HepG2 (cell line): ENCODE measurements at regions not wholly inside any gene's neighbourhood (a gene's known extent, or its start where the extent isn't known, plus 50 kb on each side); places are given as distances from the start of the nearest gene placed in this dataset.

Experiments
- ATAC-seq: fragments of 200-7000 bp; cut with Tn5 transposase; 3 replicates; pipeline ENCODE4 v1.9.1; 2020; ENCODE audit warnings: mild to moderate bottlenecking, moderate library complexity
- BruUV-seq: library from RNA; stranded (reverse); fragments of 400-500 nt; replicated peaks from 2 replicates; lab custom pipeline; 2021; lab: Mats Ljungman, UMichigan
- CTCF ChIA-PET: fragments of 300-600 bp; formaldehyde crosslinking; extraction: SDS; loops from one replicate; lab custom pipeline; 2021; ENCODE audit warnings: low total read pairs, inconsistent platforms, low intra/inter-chr PET ratio; lab: Yijun Ruan, JAX
- POLR2A ChIA-PET: fragments of 350-600 bp; sonication (Branson Sonifier 250); formaldehyde crosslinking; loops from one replicate; lab custom pipeline; 2020; ENCODE audit warnings: antibody characterized with exemption, inconsistent platforms; lab: Yijun Ruan, JAX
- DNase-seq: peaks from one replicate; pipeline ENCODE4 v3.0.0-alpha.2; 2015; ENCODE audit warnings: low spot score
- FAIRE-seq: peaks from 3 replicates; lab custom pipeline; 2011; peaks lifted over from hg19 to GRCh38; lab: Jason Lieb, UNC
- H2AFZ ChIP-seq: one replicate; pipeline ENCODE4 v1.6.1; 2011; ENCODE audit warnings: low read length, inconsistent platforms
- H3K27ac ChIP-seq: fragments of 300-600 bp; 3 replicates; pipeline ENCODE4 v1.8.0; 2011; ENCODE audit warnings: mixed run types, mild to moderate bottlenecking, mixed read lengths, low read length, inconsistent platforms; ENCODE audit not compliant: insufficient read depth; ENCODE audit errors: extremely low read length
- H3K27me3 ChIP-seq, 2 experiments: fragments of 200-600 bp in 1 of 2; 2 replicates in 1 of 2; 3 replicates in 1 of 2; pipeline versions ENCODE4 v1.6.0 to v1.8.0; 2011; ENCODE audit warnings: low read length in 2 of 2, mild to moderate bottlenecking in 2 of 2, moderate library complexity in 2 of 2, inconsistent platforms in 1 of 2; ENCODE audit not compliant: insufficient read depth in 2 of 2, control insufficient read depth in 1 of 2
- H3K36me3 ChIP-seq, 2 experiments: fragments of 200-600 bp in 1 of 2; replicated peaks in 1 of 2; 2 replicates in 1 of 2; 3 replicates in 1 of 2; pipeline versions ENCODE4 v1.5.1 to v1.8.0; 2011; ENCODE audit warnings: low read length in 2 of 2, inconsistent platforms in 1 of 2; ENCODE audit not compliant: insufficient read depth in 2 of 2, control insufficient read depth in 1 of 2
- H3K4me1 ChIP-seq: 2 replicates; pipeline ENCODE4 v1.5.1; 2012; ENCODE audit warnings: low read length, inconsistent platforms; ENCODE audit not compliant: insufficient read depth
- H3K4me2 ChIP-seq: 2 replicates; pipeline ENCODE4 v1.6.0; 2011; ENCODE audit warnings: low read depth, low read length, inconsistent platforms
- H3K4me3 ChIP-seq, 3 experiments: fragments of 200-600 bp in 1 of 3; sonication (generic), shearing (Covaris generic) in 1 of 3; replicated peaks in 1 of 3; 2 replicates each; pipeline ENCODE4 v1.5.1; 2011 to 2016; ENCODE audit warnings: low read length in 3 of 3, inconsistent platforms in 2 of 3, low read depth in 2 of 3, mild to moderate bottlenecking in 2 of 3, control low read depth in 1 of 3, mixed read lengths in 1 of 3; ENCODE audit not compliant: insufficient read depth in 1 of 3
- H3K79me2 ChIP-seq: one replicate; pipeline ENCODE4 v1.6.1; 2011; ENCODE audit warnings: low read length, inconsistent platforms; ENCODE audit not compliant: insufficient read depth
- H3K9ac ChIP-seq: 2 replicates; pipeline ENCODE4 v1.6.0; 2011; ENCODE audit warnings: mild to moderate bottlenecking, low read depth, low read length, inconsistent platforms; ENCODE audit not compliant: insufficient read depth
- H3K9me3 ChIP-seq: 2 replicates; pipeline ENCODE4 v1.5.1; 2012; ENCODE audit warnings: mild to moderate bottlenecking, low read length
- H4K20me1 ChIP-seq: 2 replicates; pipeline ENCODE4 v1.6.0; 2011; ENCODE audit warnings: inconsistent platforms, mild to moderate bottlenecking, low read length, moderate library complexity; ENCODE audit not compliant: insufficient read depth
- CEBPB ChIP-seq: IDR thresholded peaks from 2 replicates; pipeline ENCODE4 v1.6.1; 2011; ENCODE audit warnings: low read depth, low read length, improper control_type of control experiment, borderline replicate concordance
- CHCHD3 ChIP-seq: sonication (generic); formaldehyde crosslinking; IDR thresholded peaks from 2 replicates; pipeline ENCODE4 v1.8.0; 2022; ENCODE audit warnings: mild to moderate bottlenecking, missing genetic modification reagents, moderate library complexity
- ISL2 ChIP-seq: sonication (generic); formaldehyde crosslinking; IDR thresholded peaks from 2 replicates; pipeline ENCODE4 v1.5.0; 2020; ENCODE audit warnings: missing genetic modification reagents
- POLR2AphosphoS2 ChIP-seq: IDR thresholded peaks from 2 replicates; pipeline ENCODE4 v1.6.1; 2011; ENCODE audit warnings: low read depth, low read length, improper control_type of control experiment
- ZMAT3 ChIP-seq: sonication (generic); formaldehyde crosslinking; conservative IDR thresholded peaks from 2 replicates; pipeline ENCODE4 v1.7.0; 2021; ENCODE audit warnings: missing genetic modification reagents
- ZNF329 ChIP-seq: sonication (generic); formaldehyde crosslinking; IDR thresholded peaks from 2 replicates; pipeline ENCODE4 v1.9.0; 2021; ENCODE audit warnings: low read depth, mild to moderate bottlenecking, missing genetic modification reagents
- ZNF34 ChIP-seq: sonication (generic); formaldehyde crosslinking; IDR thresholded peaks from 2 replicates; pipeline ENCODE4 v1.4.0; 2020; ENCODE audit warnings: mild to moderate bottlenecking, missing genetic modification reagents, borderline replicate concordance
- ZNF501 ChIP-seq: sonication (generic); formaldehyde crosslinking; IDR thresholded peaks from 2 replicates; pipeline ENCODE4 v1.5.1; 2020; ENCODE audit warnings: mild to moderate bottlenecking, moderate library complexity, missing genetic modification reagents
- ZNF766 ChIP-seq: sonication (generic); formaldehyde crosslinking; IDR thresholded peaks from 2 replicates; pipeline ENCODE4 v1.5.0; 2020; ENCODE audit warnings: missing genetic modification reagents, borderline replicate concordance
- WGBS: methylation state at CpG from one replicate; pipeline ENCODE4 v1.1.6; 2017; ENCODE audit warnings: low lambda C conversion rate; 5-methylcytosine and 5-hydroxymethylcytosine counted together
- in situ Hi-C: cut with HindIII; loops from 2 replicates; pipeline ENCODE4 v1.10.0; 2017; ENCODE audit warnings: low pct_unique_long_range_greater_than_20kb; ENCODE audit not compliant: extremely low pct_ligation_motif_present
- intact Hi-C: fragments of 100-400 bp; cut with micrococcal nuclease; formaldehyde crosslinking; loops from one replicate; pipeline ENCODE4 v1.10.0; 2022; ENCODE audit not compliant: unreplicated experiment
- TF ChIP-seq, protein P1 (sequence below): sonication (generic); formaldehyde crosslinking; IDR thresholded peaks from 2 replicates; pipeline ENCODE4 v1.4.0; 2020; ENCODE audit warnings: missing genetic modification reagents, mild to moderate bottlenecking, borderline replicate concordance
- TF ChIP-seq, protein P2 (sequence below), 2 experiments: sonication (generic) in 1 of 2; formaldehyde crosslinking in 1 of 2; IDR thresholded peaks; 2 replicates each; pipeline versions ENCODE4 v1.4.0 to v1.6.1; 2016 to 2020; ENCODE audit warnings: borderline replicate concordance in 1 of 2, low read depth in 1 of 2, mild to moderate bottlenecking in 1 of 2, missing genetic modification reagents in 1 of 2
- TF ChIP-seq, protein P3 (sequence below): sonication (generic); formaldehyde crosslinking; IDR thresholded peaks from 2 replicates; pipeline ENCODE4 v1.5.1; 2020; ENCODE audit warnings: mild to moderate bottlenecking, missing genetic modification reagents, borderline replicate concordance

DNA sequence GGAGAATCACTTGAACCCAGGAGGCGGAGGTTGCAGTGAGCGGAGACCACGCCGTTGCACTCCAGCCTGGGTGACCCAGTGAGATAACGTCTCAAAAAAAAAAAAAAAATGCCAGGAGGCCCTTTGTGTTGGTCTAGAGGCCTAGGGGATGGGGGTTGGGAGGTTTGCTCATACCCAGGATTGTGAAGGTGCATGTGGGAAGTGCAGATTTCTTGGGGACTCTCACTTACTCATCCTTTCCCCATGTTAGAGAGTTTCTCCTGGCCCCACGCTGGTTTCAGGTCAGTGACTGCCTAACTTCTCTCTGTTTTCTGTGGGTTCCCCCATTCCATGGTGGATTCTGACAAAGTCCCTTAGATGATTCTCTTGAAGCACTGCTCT lies 471.5 kb upstream of the CNTNAP2 start:
- in situ Hi-C loops (no loop called here), intact Hi-C loops (no loop called here)
- Histone ChIP-seq H3K9me3 (peaks cover 81% of the 10 kb centered on the region), H3K36me3 (no peaks in the 10 kb centered on the region), H3K27me3 (no peaks in the 10 kb centered on the region), H3K79me2 (no peaks in the 10 kb centered on the region), H3K9ac (no peak overlapping the region), H3K4me2 (no peak overlapping the region), H3K27ac (no peak overlapping the region), H3K4me3 (no peak overlapping the region), H4K20me1 (no peaks in the 10 kb centered on the region), H3K4me1 (no peaks in the 10 kb centered on the region), H2AFZ (no peak overlapping the region)
- ATAC-seq = no peak
- no TSS peak for BruUV-seq
- no peak for DNase-seq
- POLR2A ChIA-PET = no interaction called here
- CTCF ChIA-PET = no interaction called here
- 23% methylated on average over 6 of the region's 6 CpGs for WGBS
- FAIRE-seq = no peak
- TF ChIP-seq POLR2AphosphoS2 (no peak), ZMAT3 (CRISPR knock-in tag) (no peak), CEBPB (no peak), ZNF501 (CRISPR knock-in tag) (no peak), CHCHD3 (CRISPR knock-in tag) (no peak), ZNF766 (CRISPR knock-in tag) (no peak), ISL2 (CRISPR knock-in tag) (no peak), ZNF34 (CRISPR knock-in tag) (no peak), ZNF329 (CRISPR knock-in tag) (no peak)
- TF ChIP-seq, protein P1, sequence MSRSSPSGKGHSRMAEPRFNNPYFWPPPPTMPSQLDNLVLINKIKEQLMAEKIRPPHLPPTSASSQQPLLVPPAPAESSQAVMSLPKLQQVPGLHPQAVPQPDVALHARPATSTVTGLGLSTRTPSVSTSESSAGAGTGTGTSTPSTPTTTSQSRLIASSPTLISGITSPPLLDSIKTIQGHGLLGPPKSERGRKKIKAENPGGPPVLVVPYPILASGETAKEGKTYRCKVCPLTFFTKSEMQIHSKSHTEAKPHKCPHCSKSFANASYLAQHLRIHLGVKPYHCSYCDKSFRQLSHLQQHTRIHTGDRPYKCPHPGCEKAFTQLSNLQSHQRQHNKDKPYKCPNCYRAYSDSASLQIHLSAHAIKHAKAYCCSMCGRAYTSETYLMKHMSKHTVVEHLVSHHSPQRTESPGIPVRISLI = no peak
- TF ChIP-seq, protein P2, sequence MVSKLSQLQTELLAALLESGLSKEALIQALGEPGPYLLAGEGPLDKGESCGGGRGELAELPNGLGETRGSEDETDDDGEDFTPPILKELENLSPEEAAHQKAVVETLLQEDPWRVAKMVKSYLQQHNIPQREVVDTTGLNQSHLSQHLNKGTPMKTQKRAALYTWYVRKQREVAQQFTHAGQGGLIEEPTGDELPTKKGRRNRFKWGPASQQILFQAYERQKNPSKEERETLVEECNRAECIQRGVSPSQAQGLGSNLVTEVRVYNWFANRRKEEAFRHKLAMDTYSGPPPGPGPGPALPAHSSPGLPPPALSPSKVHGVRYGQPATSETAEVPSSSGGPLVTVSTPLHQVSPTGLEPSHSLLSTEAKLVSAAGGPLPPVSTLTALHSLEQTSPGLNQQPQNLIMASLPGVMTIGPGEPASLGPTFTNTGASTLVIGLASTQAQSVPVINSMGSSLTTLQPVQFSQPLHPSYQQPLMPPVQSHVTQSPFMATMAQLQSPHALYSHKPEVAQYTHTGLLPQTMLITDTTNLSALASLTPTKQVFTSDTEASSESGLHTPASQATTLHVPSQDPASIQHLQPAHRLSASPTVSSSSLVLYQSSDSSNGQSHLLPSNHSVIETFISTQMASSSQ (IDR thresholded peaks at IDR 0.05; ENCODE audit: low read depth) = no peak
- TF ChIP-seq, protein P2 (CRISPR knock-in tag; IDR thresholded peaks at IDR 0.05; ENCODE audit: borderline replicate concordance) = no peak
- TF ChIP-seq, protein P3, sequence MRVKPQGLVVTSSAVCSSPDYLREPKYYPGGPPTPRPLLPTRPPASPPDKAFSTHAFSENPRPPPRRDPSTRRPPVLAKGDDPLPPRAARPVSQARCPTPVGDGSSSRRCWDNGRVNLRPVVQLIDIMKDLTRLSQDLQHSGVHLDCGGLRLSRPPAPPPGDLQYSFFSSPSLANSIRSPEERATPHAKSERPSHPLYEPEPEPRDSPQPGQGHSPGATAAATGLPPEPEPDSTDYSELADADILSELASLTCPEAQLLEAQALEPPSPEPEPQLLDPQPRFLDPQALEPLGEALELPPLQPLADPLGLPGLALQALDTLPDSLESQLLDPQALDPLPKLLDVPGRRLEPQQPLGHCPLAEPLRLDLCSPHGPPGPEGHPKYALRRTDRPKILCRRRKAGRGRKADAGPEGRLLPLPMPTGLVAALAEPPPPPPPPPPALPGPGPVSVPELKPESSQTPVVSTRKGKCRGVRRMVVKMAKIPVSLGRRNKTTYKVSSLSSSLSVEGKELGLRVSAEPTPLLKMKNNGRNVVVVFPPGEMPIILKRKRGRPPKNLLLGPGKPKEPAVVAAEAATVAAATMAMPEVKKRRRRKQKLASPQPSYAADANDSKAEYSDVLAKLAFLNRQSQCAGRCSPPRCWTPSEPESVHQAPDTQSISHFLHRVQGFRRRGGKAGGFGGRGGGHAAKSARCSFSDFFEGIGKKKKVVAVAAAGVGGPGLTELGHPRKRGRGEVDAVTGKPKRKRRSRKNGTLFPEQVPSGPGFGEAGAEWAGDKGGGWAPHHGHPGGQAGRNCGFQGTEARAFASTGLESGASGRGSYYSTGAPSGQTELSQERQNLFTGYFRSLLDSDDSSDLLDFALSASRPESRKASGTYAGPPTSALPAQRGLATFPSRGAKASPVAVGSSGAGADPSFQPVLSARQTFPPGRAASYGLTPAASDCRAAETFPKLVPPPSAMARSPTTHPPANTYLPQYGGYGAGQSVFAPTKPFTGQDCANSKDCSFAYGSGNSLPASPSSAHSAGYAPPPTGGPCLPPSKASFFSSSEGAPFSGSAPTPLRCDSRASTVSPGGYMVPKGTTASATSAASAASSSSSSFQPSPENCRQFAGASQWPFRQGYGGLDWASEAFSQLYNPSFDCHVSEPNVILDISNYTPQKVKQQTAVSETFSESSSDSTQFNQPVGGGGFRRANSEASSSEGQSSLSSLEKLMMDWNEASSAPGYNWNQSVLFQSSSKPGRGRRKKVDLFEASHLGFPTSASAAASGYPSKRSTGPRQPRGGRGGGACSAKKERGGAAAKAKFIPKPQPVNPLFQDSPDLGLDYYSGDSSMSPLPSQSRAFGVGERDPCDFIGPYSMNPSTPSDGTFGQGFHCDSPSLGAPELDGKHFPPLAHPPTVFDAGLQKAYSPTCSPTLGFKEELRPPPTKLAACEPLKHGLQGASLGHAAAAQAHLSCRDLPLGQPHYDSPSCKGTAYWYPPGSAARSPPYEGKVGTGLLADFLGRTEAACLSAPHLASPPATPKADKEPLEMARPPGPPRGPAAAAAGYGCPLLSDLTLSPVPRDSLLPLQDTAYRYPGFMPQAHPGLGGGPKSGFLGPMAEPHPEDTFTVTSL (CRISPR knock-in tag) = no peak
